HG03108 (cell line): ENCODE measurements at regions not wholly inside any gene's neighbourhood (a gene's known extent, or its start where the extent isn't known, plus 50 kb on each side); places are given as distances from the start of the nearest gene placed in this dataset.
"Not testable (repeated sequence)": the region's sequence is repeated elsewhere in the genome, so short reads cannot be mapped to it uniquely, and the experiment has no call there.

Experiments
- ATAC-seq: cut with Tn5 transposase; IDR thresholded peaks from one replicate; pipeline ENCODE4 v1.9.1; 2021; ENCODE audit warnings: moderate library complexity; ENCODE audit not compliant: unreplicated experiment

GRCh38 chr4:179353786-179354185 is 1911.5 kb upstream of the AGA start:
- ATAC-seq, result no peak

DNA sequence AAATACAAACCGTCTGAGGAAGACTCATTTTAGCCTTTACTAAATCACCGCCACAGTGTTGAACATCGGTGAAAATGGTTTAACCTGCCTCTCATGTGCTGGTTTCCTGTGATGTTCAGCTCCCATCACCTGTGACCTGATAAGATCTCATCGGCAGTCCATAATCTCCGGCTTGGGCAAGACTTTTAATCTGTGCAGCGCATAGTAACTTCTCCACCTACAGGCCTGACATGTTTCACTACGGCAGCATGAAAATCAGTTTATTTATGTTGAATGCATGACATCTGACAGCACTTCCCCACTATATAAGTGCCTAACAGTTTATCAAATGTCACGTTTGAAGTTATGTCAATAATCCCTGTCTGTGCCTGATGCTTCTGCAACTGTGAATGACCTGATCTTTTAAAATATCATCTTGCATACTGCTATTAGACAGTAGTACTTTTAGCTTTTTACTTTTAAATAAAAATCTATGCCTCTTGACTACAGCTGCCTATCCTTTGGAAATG is 1919.8 kb upstream of the AGA start:
- ATAC-seq, result no peak

GRCh38 chr4:179365932-179366331 is 1923.7 kb upstream of the AGA start:
- ATAC-seq, result not testable (repeated sequence)

DNA sequence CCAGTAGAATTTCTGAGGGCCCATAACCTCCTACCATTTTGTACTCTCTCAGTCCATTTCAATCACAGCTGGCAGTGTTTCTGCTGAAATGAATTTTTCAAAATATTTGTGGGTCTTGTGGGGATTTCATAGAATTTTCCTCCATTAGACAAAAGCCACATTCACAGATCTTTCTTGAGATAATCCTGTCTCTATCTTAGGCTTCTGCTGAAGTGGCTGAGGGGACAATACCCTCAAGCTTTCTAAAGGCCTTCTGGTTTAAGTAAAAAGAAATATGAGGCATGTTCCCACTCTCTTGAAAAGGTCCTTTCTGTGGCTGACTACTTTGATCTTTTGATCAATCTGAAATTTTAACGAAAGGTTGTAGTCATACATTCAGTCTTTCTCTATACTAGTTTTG is 1930.0 kb upstream of the AGA start:
- ATAC-seq, result no peak

DNA sequence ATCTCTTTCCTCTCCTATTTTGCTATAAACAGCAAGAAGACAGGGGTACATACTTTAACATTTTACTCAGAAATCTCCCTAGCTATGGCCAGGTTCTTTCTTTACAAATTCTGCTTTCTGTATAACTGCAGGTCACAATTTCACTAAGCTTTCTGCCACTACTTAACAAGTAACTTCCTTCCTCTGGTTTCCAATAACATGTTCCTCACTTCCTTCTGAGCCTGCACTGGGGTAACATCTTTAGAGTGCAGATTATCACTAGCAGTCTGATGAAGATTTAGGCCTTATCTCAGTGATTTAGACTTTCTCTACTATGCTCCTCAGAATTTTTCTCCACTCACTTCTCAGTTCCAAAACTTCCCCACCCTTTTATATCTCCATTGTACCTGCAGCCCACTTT is 1930.5 kb upstream of the AGA start:
- ATAC-seq, result no peak

DNA sequence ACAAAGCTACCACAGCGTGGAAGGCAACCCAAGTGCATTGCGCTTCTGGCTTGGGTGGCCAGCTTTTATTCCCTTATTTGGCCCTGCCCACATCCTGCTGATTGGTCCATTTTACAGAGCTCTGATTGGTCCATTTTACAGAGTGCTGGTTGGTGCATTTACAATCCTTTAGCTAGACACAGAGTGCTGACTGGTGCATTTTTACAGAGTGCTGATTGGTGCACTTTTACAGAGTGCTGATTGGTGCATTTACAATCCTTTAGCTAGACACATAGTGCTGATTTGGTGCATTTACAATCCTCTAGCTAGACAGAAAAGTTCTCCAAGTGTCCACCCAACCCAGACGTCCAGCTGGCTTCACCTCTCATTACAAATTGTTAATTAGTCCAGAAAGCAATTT is 1936.6 kb upstream of the AGA start:
- ATAC-seq, result not testable (repeated sequence)

DNA sequence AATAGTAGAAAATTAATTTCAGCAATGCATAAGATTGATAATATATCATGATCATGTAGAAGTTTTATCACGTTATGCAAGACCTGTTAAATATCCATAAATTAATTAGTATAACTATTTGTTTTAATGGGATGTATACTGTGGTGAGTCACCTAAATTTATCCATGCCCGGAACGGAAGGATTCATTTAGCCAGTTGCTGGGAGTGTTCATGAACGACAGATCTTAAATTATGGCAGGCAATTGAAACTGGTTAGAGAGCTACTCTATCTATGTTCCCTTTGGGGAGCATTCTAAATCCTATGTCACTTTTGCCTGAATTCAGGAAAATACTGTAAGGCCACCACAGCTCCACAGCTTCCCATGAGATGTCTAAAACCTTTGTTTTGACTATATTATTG is 1950.5 kb upstream of the AGA start:
- ATAC-seq, result no peak

DNA sequence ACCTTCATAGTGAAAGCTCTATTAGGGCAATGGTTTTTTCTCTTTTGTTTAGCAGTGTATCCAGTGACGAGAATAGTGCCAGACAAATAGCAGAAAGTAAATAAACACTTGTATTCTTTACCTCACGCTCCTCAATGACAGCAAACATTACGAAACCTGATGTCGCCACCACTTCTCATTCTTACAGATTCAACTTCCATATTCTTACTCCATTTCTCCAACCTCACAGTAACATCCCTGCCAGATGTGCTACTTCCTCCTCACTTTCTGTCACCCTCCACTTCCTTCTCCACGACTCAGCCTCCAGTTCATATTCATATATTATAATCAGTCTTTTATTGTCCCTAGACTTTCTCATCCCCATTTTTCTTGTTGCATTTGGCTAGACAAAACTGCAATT is 1956.2 kb upstream of the AGA start:
- ATAC-seq, result no peak

- ATAC-seq, result no peak
Measured at GRCh38 chr4:179399054-179399782, 1957.0 kb upstream of the AGA start.

GRCh38 chr4:179415037-179415846 is 1973.0 kb upstream of the AGA start:
- ATAC-seq, result no peak

DNA sequence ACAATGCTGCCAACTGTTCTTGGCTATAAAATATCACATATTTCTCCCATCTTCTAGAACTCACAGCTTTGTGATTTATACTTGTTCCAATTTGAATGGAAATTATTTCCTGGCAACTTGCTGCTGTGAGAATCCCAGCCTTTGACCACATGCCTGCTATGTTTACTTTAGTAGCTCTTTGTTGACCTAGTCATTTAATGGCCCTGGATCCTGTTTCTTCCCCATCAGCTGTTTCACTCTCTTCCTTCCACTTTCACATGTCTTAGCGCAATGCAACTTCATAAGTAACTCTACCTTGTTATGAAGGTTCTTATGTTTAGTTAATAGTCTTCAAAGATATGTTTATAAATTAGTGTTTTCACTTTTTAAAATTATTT is 1973.6 kb upstream of the AGA start:
- ATAC-seq, result no peak

- no peak for ATAC-seq
Measured at GRCh38 chr4:179417357-179417756, 1975.1 kb upstream of the AGA start.

DNA sequence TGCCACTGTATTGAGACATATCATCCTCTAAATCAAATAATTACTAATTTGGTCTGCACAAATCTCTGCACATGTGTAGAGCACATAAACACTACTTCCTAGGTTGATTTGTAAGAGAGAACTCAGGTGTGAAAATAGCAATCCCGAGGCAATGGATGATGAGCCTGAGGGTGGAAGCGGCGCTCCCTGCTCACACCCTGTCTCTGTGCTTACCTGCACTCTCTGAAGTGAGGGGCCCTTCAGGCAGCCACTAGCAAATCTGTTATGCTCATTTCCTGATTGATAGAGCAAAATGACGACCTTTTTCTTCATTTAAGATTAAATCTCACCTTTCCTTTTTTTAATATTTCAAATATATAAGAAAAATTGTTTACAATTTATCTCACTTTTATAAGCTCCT is 1995.7 kb upstream of the AGA start:
- ATAC-seq, result no peak

DNA sequence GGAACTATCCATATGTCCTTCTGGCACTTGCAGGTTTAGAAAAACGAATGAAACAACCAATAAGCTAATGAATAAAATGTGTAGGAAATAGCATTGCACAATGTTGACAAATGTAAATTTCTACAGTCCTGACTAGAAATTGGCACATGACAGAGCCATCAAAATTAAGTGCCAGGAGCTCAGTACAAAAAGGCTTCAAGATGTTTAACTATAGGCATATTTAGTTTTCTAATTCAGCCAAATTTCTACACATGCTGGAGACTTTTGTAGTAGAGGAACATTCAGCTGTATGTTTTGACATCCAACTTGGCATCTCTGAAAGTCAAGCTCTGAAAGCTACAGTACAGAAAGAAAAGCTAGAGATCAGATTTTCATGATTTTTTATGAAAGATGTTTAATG is 1999.4 kb upstream of the AGA start:
- no peak for ATAC-seq

- no peak for ATAC-seq
Measured at GRCh38 chr4:179447308-179447707, 2005.1 kb upstream of the AGA start.

GRCh38 chr4:179465131-179465797 is 2023.0 kb upstream of the AGA start:
- no peak for ATAC-seq

DNA sequence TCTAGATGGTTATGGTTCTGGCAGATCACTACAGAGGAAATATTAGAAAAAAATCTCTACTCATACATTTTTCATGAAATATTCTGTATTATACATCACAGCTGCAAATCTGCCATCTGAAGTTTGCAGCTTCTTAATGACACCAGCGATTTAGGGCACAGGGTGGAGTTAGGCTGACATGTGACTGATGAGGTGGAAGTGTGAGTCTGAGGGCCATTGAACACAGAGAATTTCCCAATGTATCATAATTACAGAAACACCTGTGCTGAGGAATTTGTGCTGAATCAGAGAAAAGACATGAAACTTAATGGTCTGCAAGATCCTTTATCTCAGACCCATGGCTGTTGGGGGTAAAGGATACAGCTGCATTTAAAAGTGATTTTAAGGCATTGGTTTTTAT is 2025.6 kb upstream of the AGA start:
- no peak for ATAC-seq

DNA sequence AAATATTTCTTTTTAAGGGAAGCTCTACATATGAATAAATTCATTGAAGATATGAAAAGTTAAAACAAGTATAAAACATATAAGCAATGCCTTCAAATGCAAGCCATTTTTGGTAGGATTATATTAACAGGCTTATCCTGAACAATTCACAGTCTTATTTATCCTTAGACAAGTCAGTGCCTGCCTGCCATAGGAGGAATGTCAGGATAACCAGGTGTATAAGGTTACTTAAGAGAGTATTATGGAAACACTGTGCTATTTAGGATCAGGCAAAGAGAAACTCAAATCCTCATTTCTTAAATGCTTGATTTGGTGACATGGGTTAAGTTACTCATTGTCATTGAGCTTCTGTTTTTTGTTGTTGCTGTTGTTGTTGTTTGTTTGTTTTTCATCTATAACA is 2029.9 kb upstream of the AGA start:
- ATAC-seq, result no peak

- no peak for ATAC-seq
Measured at GRCh38 chr4:179478608-179479007, 2036.4 kb upstream of the AGA start.

DNA sequence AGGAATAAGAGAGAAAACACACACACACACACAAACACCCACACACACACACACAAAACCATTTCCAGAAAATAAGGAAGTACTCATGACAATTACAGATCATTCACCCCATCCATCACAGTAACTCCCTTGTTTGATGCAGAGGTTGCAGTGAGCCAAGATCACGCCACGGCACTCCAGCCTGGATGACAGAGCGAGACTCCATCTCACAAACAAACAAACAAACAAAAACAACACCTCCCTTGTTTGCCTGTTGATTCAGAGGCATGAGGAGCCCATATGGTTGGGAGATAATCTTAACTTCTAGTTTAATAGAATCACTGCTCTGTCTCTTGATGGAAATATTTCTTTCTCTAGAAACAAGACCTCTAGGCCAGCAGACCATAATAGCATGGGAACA is 2043.5 kb upstream of the AGA start:
- ATAC-seq, result no peak

GRCh38 chr4:179486570-179487335 is 2044.5 kb upstream of the AGA start:
- no peak for ATAC-seq
